ENCODE measurements at regions not wholly inside any gene's neighbourhood (a gene's known extent, or its start where the extent isn't known, plus 50 kb on each side); places are given as distances from the start of the nearest gene placed in this dataset.

- Histone ChIP-seq H3K4me2 (no peak overlapping the region), H3K4me1 (ENCODE audit: insufficient read depth) (no peaks in the 10 kb centered on the region), H2AFZ (no peak overlapping the region), H3K9me2 (replicated peaks; ENCODE audit: insufficient read depth) (no peaks in the 10 kb centered on the region), H3K36me3 (replicated peaks; ENCODE audit: insufficient read depth, low read depth) (no peaks in the 10 kb centered on the region), H3K9me3 (ENCODE audit: low read depth) (no peaks in the 10 kb centered on the region), H3K4me3 (no peak overlapping the region), H4K20me1 (ENCODE audit: insufficient read depth, poor library complexity, severe bottlenecking) (no peaks in the 10 kb centered on the region), H3K27me3 (no peaks in the 10 kb centered on the region), H3K27ac (no peak overlapping the region), H3K79me2 (no peaks in the 10 kb centered on the region)
- TF ChIP-seq CTCF (IDR thresholded peaks at IDR 0.05; ENCODE audit: poor library complexity) = no peak
- no peak for TF ChIP-seq EZH2 (IDR thresholded peaks at IDR 0.05; ENCODE audit: borderline replicate concordance)
- no peak for TF ChIP-seq EZH2phosphoT487 (IDR thresholded peaks at IDR 0.05; ENCODE audit: low read depth, severe bottlenecking, unreplicated experiment)
- no peak for DNase-seq (ENCODE audit: low spot score)
- 100% methylated on average over 1 of the region's 1 CpG for WGBS (ENCODE audit: low lambda C conversion rate, missing lambda C conversion rate)
Observed at GRCh38 chr13:62997696-62998095, 1582.0 kb upstream of the PCDH20 start.

- TF ChIP-seq CTCF (IDR thresholded peaks at IDR 0.05; ENCODE audit: poor library complexity) (no peak), EZH2phosphoT487 (IDR thresholded peaks at IDR 0.05; ENCODE audit: low read depth, severe bottlenecking, unreplicated experiment) (no peak), EZH2 (IDR thresholded peaks at IDR 0.05; ENCODE audit: borderline replicate concordance) (no peak)
- Histone ChIP-seq H3K9me3 (ENCODE audit: low read depth) (no peaks in the 10 kb centered on the region), H3K4me2 (no peak overlapping the region), H3K36me3 (replicated peaks; ENCODE audit: insufficient read depth, low read depth) (no peaks in the 10 kb centered on the region), H4K20me1 (ENCODE audit: insufficient read depth, poor library complexity, severe bottlenecking) (no peaks in the 10 kb centered on the region), H3K4me1 (ENCODE audit: insufficient read depth) (no peaks in the 10 kb centered on the region), H3K9me2 (replicated peaks; ENCODE audit: insufficient read depth) (no peaks in the 10 kb centered on the region), H2AFZ (no peak overlapping the region), H3K4me3 (no peak overlapping the region), H3K27ac (no peak overlapping the region), H3K27me3 (no peaks in the 10 kb centered on the region), H3K79me2 (no peaks in the 10 kb centered on the region)
- no peak for DNase-seq (ENCODE audit: low spot score)
- 71% methylated on average over 2 of the region's 2 CpGs for WGBS (ENCODE audit: low lambda C conversion rate, missing lambda C conversion rate)
Observed at GRCh38 chr13:62997038-62997599, 1581.5 kb upstream of the PCDH20 start.

- Histone ChIP-seq H4K20me1 (ENCODE audit: insufficient read depth, poor library complexity, severe bottlenecking) (no peaks in the 10 kb centered on the region), H3K4me3 (no peak overlapping the region), H3K9me3 (ENCODE audit: low read depth) (no peaks in the 10 kb centered on the region), H3K27me3 (no peaks in the 10 kb centered on the region), H3K9me2 (replicated peaks; ENCODE audit: insufficient read depth) (no peaks in the 10 kb centered on the region), H3K79me2 (no peaks in the 10 kb centered on the region), H3K36me3 (replicated peaks; ENCODE audit: insufficient read depth, low read depth) (no peaks in the 10 kb centered on the region), H3K27ac (no peak overlapping the region), H3K4me1 (ENCODE audit: insufficient read depth) (no peaks in the 10 kb centered on the region), H2AFZ (no peak overlapping the region), H3K4me2 (no peak overlapping the region)
- no peak for DNase-seq (ENCODE audit: low spot score)
- TF ChIP-seq EZH2phosphoT487 (IDR thresholded peaks at IDR 0.05; ENCODE audit: low read depth, severe bottlenecking, unreplicated experiment) = no peak
- no peak for TF ChIP-seq EZH2 (IDR thresholded peaks at IDR 0.05; ENCODE audit: borderline replicate concordance)
- no peak for TF ChIP-seq CTCF (IDR thresholded peaks at IDR 0.05; ENCODE audit: poor library complexity)
- WGBS (ENCODE audit: low lambda C conversion rate, missing lambda C conversion rate) = 85% methylated on average over 5 of the region's 5 CpGs
Observed at GRCh38 chr13:62973804-62974203, 1558.2 kb upstream of the PCDH20 start.

GRCh38 chr13:62964522-62964921 lies 1548.9 kb upstream of the PCDH20 start:
- Histone ChIP-seq H3K36me3 (replicated peaks; ENCODE audit: insufficient read depth, low read depth) (no peaks in the 10 kb centered on the region), H3K4me3 (no peak overlapping the region), H3K4me2 (no peak overlapping the region), H3K9me3 (ENCODE audit: low read depth) (no peaks in the 10 kb centered on the region), H3K27me3 (no peaks in the 10 kb centered on the region), H3K79me2 (no peaks in the 10 kb centered on the region), H3K27ac (no peak overlapping the region), H3K9me2 (replicated peaks; ENCODE audit: insufficient read depth) (no peaks in the 10 kb centered on the region), H2AFZ (no peak overlapping the region), H4K20me1 (ENCODE audit: insufficient read depth, poor library complexity, severe bottlenecking) (no peaks in the 10 kb centered on the region), H3K4me1 (ENCODE audit: insufficient read depth) (no peaks in the 10 kb centered on the region)
- TF ChIP-seq EZH2phosphoT487 (IDR thresholded peaks at IDR 0.05; ENCODE audit: low read depth, severe bottlenecking, unreplicated experiment) (no peak), EZH2 (IDR thresholded peaks at IDR 0.05; ENCODE audit: borderline replicate concordance) (no peak), CTCF (IDR thresholded peaks at IDR 0.05; ENCODE audit: poor library complexity) (no peak)
- DNase-seq (ENCODE audit: low spot score) = no peak

All from hepatocyte (in vitro differentiated cells).